H1 (cell line): ENCODE measurements at regions not wholly inside any gene's neighbourhood (a gene's known extent, or its start where the extent isn't known, plus 50 kb on each side); places are given as distances from the start of the nearest gene placed in this dataset.

Experiments used
- CTCF ChIA-PET: fragments of 300-600 bp; sonication (Branson Sonifier 250); formaldehyde crosslinking; loops from one replicate; lab custom pipeline; 2021; ENCODE audit not compliant: partially characterized antibody; lab: Charles Lee
- POLR2A ChIA-PET: fragments of 300-600 bp; sonication (Branson Sonifier 250); formaldehyde crosslinking; loops from one replicate; lab custom pipeline; 2021; ENCODE audit warnings: inconsistent platforms; ENCODE audit not compliant: partially characterized antibody; lab: Charles Lee
- DNase-seq, 2 experiments: peaks; one replicate each; pipeline versions ENCODE4 v3.0.0 to v3.0.0-alpha.2; 2010 to 2022; ENCODE audit warnings: low spot score in 2 of 2, low read depth in 1 of 2, mixed read lengths in 1 of 2
- FAIRE-seq: peaks from 2 replicates; lab custom pipeline; 2011; peaks lifted over from hg19 to GRCh38; lab: Jason Lieb, UNC
- H2AFZ ChIP-seq: 2 replicates; pipeline ENCODE4 v1.8.1; 2012; ENCODE audit warnings: low read length, inconsistent platforms
- H2AK5ac ChIP-seq: 2 replicates; pipeline ENCODE4 v1.6.1; 2013; ENCODE audit warnings: low read depth, low read length
- H2BK120ac ChIP-seq: replicated peaks from 2 replicates; pipeline ENCODE3; 2013; ENCODE audit warnings: low read depth, low read length, inconsistent platforms
- H2BK12ac ChIP-seq: 2 replicates; pipeline ENCODE4 v1.6.1; 2013; ENCODE audit warnings: low read depth, low read length
- H2BK15ac ChIP-seq: 2 replicates; pipeline ENCODE4 v1.6.1; 2013; ENCODE audit warnings: low read length
- H2BK20ac ChIP-seq: 2 replicates; pipeline ENCODE4 v1.6.1; 2013; ENCODE audit warnings: low read length
- H2BK5ac ChIP-seq: 2 replicates; pipeline ENCODE4 v1.6.1; 2013; ENCODE audit warnings: low read depth, low read length
- H3K14ac ChIP-seq: 2 replicates; pipeline ENCODE4 v1.6.1; 2013; ENCODE audit warnings: inconsistent platforms; ENCODE audit not compliant: insufficient read length
- H3K18ac ChIP-seq: 2 replicates; pipeline ENCODE4 v1.6.1; 2013; ENCODE audit warnings: low read length; ENCODE audit errors: extremely low read depth
- H3K23ac ChIP-seq: 2 replicates; pipeline ENCODE4 v1.6.1; 2013; ENCODE audit warnings: inconsistent platforms; ENCODE audit not compliant: insufficient read length
- H3K23me2 ChIP-seq: 2 replicates; pipeline ENCODE4 v1.6.1; 2013; ENCODE audit warnings: low read depth, low read length
- H3K27ac ChIP-seq: 2 replicates; pipeline ENCODE4 v1.6.1; 2011; ENCODE audit warnings: low read depth, low read length, inconsistent platforms
- H3K27me3 ChIP-seq, 4 experiments: replicated peaks in 1 of 4; 1 replicate in 1 of 4; 2 replicates in 3 of 4; pipeline versions ENCODE4 v1.6.1 to v1.8.1; 2011 to 2013; ENCODE audit warnings: low read length in 3 of 4, mild to moderate bottlenecking in 3 of 4, inconsistent platforms in 2 of 4, mixed read lengths in 2 of 4, moderate library complexity in 1 of 4; ENCODE audit not compliant: control insufficient read depth in 3 of 4, insufficient read depth in 3 of 4; ENCODE audit errors: extremely low read depth in 1 of 4
- H3K36me3 ChIP-seq, 4 experiments: 2 replicates each; pipeline versions ENCODE4 v1.6.1 to v1.8.1; 2011 to 2013; ENCODE audit warnings: mild to moderate bottlenecking in 4 of 4, low read length in 3 of 4, moderate library complexity in 2 of 4, control low read depth in 1 of 4, inconsistent platforms in 1 of 4; ENCODE audit not compliant: insufficient read depth in 4 of 4, control insufficient read depth in 2 of 4
- H3K4ac ChIP-seq: replicated peaks from 2 replicates; pipeline ENCODE3; 2013; ENCODE audit warnings: low read length, low read depth, mixed read lengths, inconsistent platforms; ENCODE audit not compliant: insufficient read length
- H3K4me1 ChIP-seq, 4 experiments: replicated peaks in 1 of 4; 1 replicate in 1 of 4; 2 replicates in 3 of 4; pipeline versions ENCODE4 v1.6.1 to v1.8.1; 2011 to 2013; ENCODE audit warnings: low read length in 3 of 4, inconsistent platforms in 2 of 4, mixed read lengths in 1 of 4; ENCODE audit not compliant: insufficient read depth in 4 of 4, control insufficient read depth in 3 of 4
- H3K4me2 ChIP-seq, 2 experiments: 2 replicates each; pipeline versions ENCODE4 v1.6.1 to v1.8.1; 2011 to 2013; ENCODE audit warnings: low read depth in 2 of 2, low read length in 2 of 2, control low read depth in 1 of 2, inconsistent platforms in 1 of 2, mild to moderate bottlenecking in 1 of 2; ENCODE audit not compliant: insufficient read depth in 1 of 2
- H3K4me3 ChIP-seq, 4 experiments: fragments of 200-600, 300-600 bp in 1 of 4; sonication (generic), shearing (Covaris generic), sonication (Bioruptor Twin) in 1 of 4; 2 replicates each; pipeline versions ENCODE4 v1.5.1 to v1.8.1; 2011 to 2016; ENCODE audit warnings: low read length in 4 of 4, low read depth in 3 of 4, control low read depth in 2 of 4, inconsistent platforms in 2 of 4, mild to moderate bottlenecking in 2 of 4, mixed read lengths in 1 of 4, moderate library complexity in 1 of 4; ENCODE audit not compliant: insufficient read depth in 2 of 4; ENCODE audit errors: extremely low read depth in 1 of 4
- H3K56ac ChIP-seq: replicated peaks from 2 replicates; pipeline ENCODE3; 2013; ENCODE audit warnings: low read depth, mild to moderate bottlenecking, mixed read lengths, low read length, inconsistent platforms; ENCODE audit not compliant: insufficient read length
- H3K79me1 ChIP-seq: 2 replicates; pipeline ENCODE4 v1.6.1; 2013; ENCODE audit warnings: low read depth, low read length, control low read depth
- H3K79me2 ChIP-seq, 2 experiments: 2 replicates each; pipeline versions ENCODE4 v1.6.1 to v1.8.1; 2012 to 2013; ENCODE audit warnings: low read length in 2 of 2, mild to moderate bottlenecking in 2 of 2, inconsistent platforms in 1 of 2; ENCODE audit not compliant: insufficient read depth in 2 of 2, control insufficient read depth in 1 of 2
- H3K9ac ChIP-seq, 4 experiments: replicated peaks in 1 of 4; 1 replicate in 1 of 4; 2 replicates in 3 of 4; pipeline versions ENCODE4 v1.6.1 to v1.8.1; 2011 to 2013; ENCODE audit warnings: low read depth in 3 of 4, low read length in 3 of 4, control low read depth in 2 of 4, mild to moderate bottlenecking in 2 of 4, moderate library complexity in 2 of 4, inconsistent platforms in 1 of 4; ENCODE audit errors: extremely low read depth in 1 of 4
- H3K9me3 ChIP-seq, 2 experiments: 2 replicates each; pipeline versions ENCODE4 v1.6.1 to v1.8.1; 2012 to 2013; ENCODE audit warnings: mild to moderate bottlenecking in 2 of 2, moderate library complexity in 2 of 2, control low read depth in 1 of 2, inconsistent platforms in 1 of 2, low read depth in 1 of 2, low read length in 1 of 2, mixed read lengths in 1 of 2; ENCODE audit not compliant: insufficient read depth in 2 of 2
- H4K20me1 ChIP-seq, 2 experiments: replicated peaks in 1 of 2; 2 replicates each; pipeline versions ENCODE3 to v1.8.1; 2011 to 2013; ENCODE audit warnings: inconsistent platforms in 2 of 2, low read length in 2 of 2, mild to moderate bottlenecking in 1 of 2; ENCODE audit not compliant: insufficient read depth in 2 of 2, control insufficient read depth in 1 of 2
- H4K5ac ChIP-seq: 2 replicates; pipeline ENCODE4 v1.6.1; 2013; ENCODE audit warnings: low read length, low read depth, mixed read lengths, inconsistent platforms; ENCODE audit not compliant: insufficient read length
- H4K8ac ChIP-seq: 2 replicates; pipeline ENCODE4 v1.8.0; 2013; ENCODE audit warnings: mild to moderate bottlenecking, moderate library complexity, low read length, inconsistent platforms; ENCODE audit not compliant: insufficient read depth; ENCODE audit errors: extremely low read depth
- H4K91ac ChIP-seq: replicated peaks from 2 replicates; pipeline ENCODE3; 2013; ENCODE audit warnings: low read length, mixed read lengths, inconsistent platforms; ENCODE audit not compliant: insufficient read length
- CEBPB ChIP-seq: IDR thresholded peaks from 2 replicates; pipeline ENCODE4 v1.6.1; 2012; ENCODE audit warnings: low read depth, low read length
- CTBP2 ChIP-seq: IDR thresholded peaks from 2 replicates; pipeline ENCODE4 v1.7.0; 2011; ENCODE audit warnings: borderline replicate concordance, mild to moderate bottlenecking, moderate library complexity, mixed read lengths, low read length; ENCODE audit not compliant: insufficient read depth, insufficient read length
- FOSL1 ChIP-seq: IDR thresholded peaks from 2 replicates; pipeline ENCODE4 v1.6.1; 2011; ENCODE audit warnings: mild to moderate bottlenecking, low read depth, low read length, moderate library complexity; ENCODE audit not compliant: insufficient read depth
- JUN ChIP-seq: IDR thresholded peaks from 2 replicates; pipeline ENCODE4 v1.6.1; 2011; ENCODE audit warnings: low read depth, mild to moderate bottlenecking, improper control_type of control experiment, low read length
- POLR2A ChIP-seq, 2 experiments: IDR thresholded peaks; 1 replicate in 1 of 2; 2 replicates in 1 of 2; pipeline ENCODE4 v1.6.1; 2011; ENCODE audit warnings: low read depth in 2 of 2, low read length in 2 of 2, mild to moderate bottlenecking in 2 of 2; ENCODE audit errors: control extremely low read depth in 1 of 2
- RAD21 ChIP-seq, 2 experiments: IDR thresholded peaks in 1 of 2; conservative IDR thresholded peaks in 1 of 2; 2 replicates each; pipeline ENCODE4 v1.6.1; 2011; ENCODE audit warnings: low read depth in 2 of 2, low read length in 2 of 2, improper control_type of control experiment in 1 of 2, inconsistent platforms in 1 of 2, mild to moderate bottlenecking in 1 of 2, moderate library complexity in 1 of 2
- RFX5 ChIP-seq: IDR thresholded peaks from 2 replicates; pipeline ENCODE4 v1.6.1; 2011; ENCODE audit warnings: low read depth, low read length, improper control_type of control experiment, borderline replicate concordance
- SRF ChIP-seq: IDR thresholded peaks from 2 replicates; pipeline ENCODE4 v1.6.1; 2011; ENCODE audit warnings: mild to moderate bottlenecking, low read depth, low read length, moderate library complexity
- TBP ChIP-seq: IDR thresholded peaks from 2 replicates; pipeline ENCODE4 v1.6.1; 2011; ENCODE audit warnings: low read depth, low read length, improper control_type of control experiment
- WGBS, 2 experiments: shearing (Covaris generic) in 1 of 2; methylation state at CpG; one replicate each; pipeline versions ENCODE4 v1.1.6 to v1.1.7; 2013 to 2015; ENCODE audit warnings: low lambda C conversion rate in 2 of 2, mixed read lengths in 2 of 2, inconsistent platforms in 1 of 2, low coverage in 1 of 2, missing lambda C conversion rate in 1 of 2; ENCODE audit not compliant: insufficient replicate concordance in 2 of 2, insufficient coverage in 1 of 2, insufficient read length in 1 of 2; ENCODE audit errors: extremely low coverage in 1 of 2, missing lambda C conversion rate in 1 of 2; 5-methylcytosine and 5-hydroxymethylcytosine counted together
- TF ChIP-seq, protein P1 (sequence below), 3 experiments: IDR thresholded peaks; 1 replicate in 2 of 3; 2 replicates in 1 of 3; pipeline versions ENCODE4 v1.5.1 to v1.6.1; 2011; ENCODE audit warnings: low read length in 3 of 3, mild to moderate bottlenecking in 3 of 3, inconsistent platforms in 2 of 3, low read depth in 1 of 3, moderate library complexity in 1 of 3; ENCODE audit not compliant: insufficient read depth in 1 of 3; ENCODE audit errors: control extremely low read depth in 1 of 3
- TF ChIP-seq, protein P2 (sequence below): IDR thresholded peaks from 2 replicates; pipeline ENCODE4 v1.6.1; 2012; ENCODE audit warnings: inconsistent platforms

- H3K23ac ChIP-seq = no peak overlapping the region
- no peak overlapping the region for H3K4ac ChIP-seq
- no peaks in the 10 kb centered on the region for H3K79me1 ChIP-seq
- H2BK20ac ChIP-seq = no peak overlapping the region
- H3K4me3 ChIP-seq = no peak overlapping the region
- H4K20me1 ChIP-seq = no peaks in the 10 kb centered on the region
- H2AK5ac ChIP-seq = no peak overlapping the region
- H4K8ac ChIP-seq = no peak overlapping the region
- H3K9me3 ChIP-seq = peaks cover 3 to 10% of the 10 kb centered on the region in 2 experiments; a peak in 1 of 4 replicates
- H2BK120ac ChIP-seq = no peak overlapping the region
- no peaks in the 10 kb centered on the region; a peak in 1 of 8 replicates for H3K36me3 ChIP-seq
- FAIRE-seq (no peak), DNase-seq (no peak)
- H2BK15ac ChIP-seq = no peak overlapping the region
- H3K23me2 ChIP-seq = no peaks in the 10 kb centered on the region
- no peaks in the 10 kb centered on the region for H3K4me1 ChIP-seq
- H4K5ac ChIP-seq = no peak overlapping the region
- H3K27ac ChIP-seq = no peak overlapping the region
- 90% methylated on average over 2 of the region's 2 CpGs; no CpG with 5 or more reads in 1 of the 2 experiments for WGBS, 2 experiments
- H3K18ac ChIP-seq = no peak overlapping the region
- POLR2A ChIA-PET = no interaction called here
- no peaks in the 10 kb centered on the region for H3K79me2 ChIP-seq
- H3K27me3 ChIP-seq = no peaks in the 10 kb centered on the region
- no peak overlapping the region for H2AFZ ChIP-seq
- no peak overlapping the region for H3K4me2 ChIP-seq
- H3K14ac ChIP-seq = no peak overlapping the region
- no peak overlapping the region for H4K91ac ChIP-seq
- H2BK12ac ChIP-seq = no peak overlapping the region
- CTCF ChIA-PET = interaction anchor here (0.6 to 1.0 kb wide), 2 partner anchors 24 to 542 kb away, joined by 3 read pairs; no protein-coding TSS in a partner anchor
- H3K56ac ChIP-seq = no peak overlapping the region
- no peak overlapping the region for H2BK5ac ChIP-seq
- no peak overlapping the region for H3K9ac ChIP-seq
- TF ChIP-seq TBP (no peak), CEBPB (no peak), SRF (no peak), FOSL1 (no peak), POLR2A (IDR thresholded peaks at IDR 0.05; ENCODE audit: control extremely low read depth in 1 of 2, low read depth in 2 of 2, low read length in 2 of 2) (no peak), RFX5 (no peak), RAD21 (IDR thresholded peaks at IDR 0.05 in 1 of 2, conservative IDR thresholded peaks at IDR 0.05 in 1 of 2; ENCODE audit: low read depth in 2 of 2, low read length in 2 of 2) (no peak), JUN (no peak), CTBP2 (no peak)
- TF ChIP-seq, protein P1, sequence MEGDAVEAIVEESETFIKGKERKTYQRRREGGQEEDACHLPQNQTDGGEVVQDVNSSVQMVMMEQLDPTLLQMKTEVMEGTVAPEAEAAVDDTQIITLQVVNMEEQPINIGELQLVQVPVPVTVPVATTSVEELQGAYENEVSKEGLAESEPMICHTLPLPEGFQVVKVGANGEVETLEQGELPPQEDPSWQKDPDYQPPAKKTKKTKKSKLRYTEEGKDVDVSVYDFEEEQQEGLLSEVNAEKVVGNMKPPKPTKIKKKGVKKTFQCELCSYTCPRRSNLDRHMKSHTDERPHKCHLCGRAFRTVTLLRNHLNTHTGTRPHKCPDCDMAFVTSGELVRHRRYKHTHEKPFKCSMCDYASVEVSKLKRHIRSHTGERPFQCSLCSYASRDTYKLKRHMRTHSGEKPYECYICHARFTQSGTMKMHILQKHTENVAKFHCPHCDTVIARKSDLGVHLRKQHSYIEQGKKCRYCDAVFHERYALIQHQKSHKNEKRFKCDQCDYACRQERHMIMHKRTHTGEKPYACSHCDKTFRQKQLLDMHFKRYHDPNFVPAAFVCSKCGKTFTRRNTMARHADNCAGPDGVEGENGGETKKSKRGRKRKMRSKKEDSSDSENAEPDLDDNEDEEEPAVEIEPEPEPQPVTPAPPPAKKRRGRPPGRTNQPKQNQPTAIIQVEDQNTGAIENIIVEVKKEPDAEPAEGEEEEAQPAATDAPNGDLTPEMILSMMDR (IDR thresholded peaks at IDR 0.05; ENCODE audit: control extremely low read depth in 1 of 3, insufficient read depth in 1 of 3, low read depth in 1 of 3, low read length in 3 of 3) = no peak
- TF ChIP-seq, protein P2, sequence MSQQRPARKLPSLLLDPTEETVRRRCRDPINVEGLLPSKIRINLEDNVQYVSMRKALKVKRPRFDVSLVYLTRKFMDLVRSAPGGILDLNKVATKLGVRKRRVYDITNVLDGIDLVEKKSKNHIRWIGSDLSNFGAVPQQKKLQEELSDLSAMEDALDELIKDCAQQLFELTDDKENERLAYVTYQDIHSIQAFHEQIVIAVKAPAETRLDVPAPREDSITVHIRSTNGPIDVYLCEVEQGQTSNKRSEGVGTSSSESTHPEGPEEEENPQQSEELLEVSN = no peak
These were observed 161.0 kb upstream of the CHRM3 start for GRCh38 chr1:239225396-239225795.
